HL-60 (cell line): ENCODE measurements at regions not wholly inside any gene's neighbourhood (a gene's known extent, or its start where the extent isn't known, plus 50 kb on each side); places are given as distances from the start of the nearest gene placed in this dataset.

Experiments used
- CTCF ChIP-seq: IDR thresholded peaks from one replicate; pipeline ENCODE4 v1.5.1; 2011; ENCODE audit warnings: low read length, control low read depth, inconsistent platforms; ENCODE audit not compliant: insufficient read depth
- POLR2AphosphoS5 ChIP-seq: IDR thresholded peaks from 2 replicates; pipeline ENCODE4 v1.6.1; 2012; ENCODE audit warnings: low read depth
- SPI1 ChIP-seq: IDR thresholded peaks from 2 replicates; pipeline ENCODE4 v1.6.1; 2012; ENCODE audit warnings: low read depth, mild to moderate bottlenecking, borderline replicate concordance

DNA sequence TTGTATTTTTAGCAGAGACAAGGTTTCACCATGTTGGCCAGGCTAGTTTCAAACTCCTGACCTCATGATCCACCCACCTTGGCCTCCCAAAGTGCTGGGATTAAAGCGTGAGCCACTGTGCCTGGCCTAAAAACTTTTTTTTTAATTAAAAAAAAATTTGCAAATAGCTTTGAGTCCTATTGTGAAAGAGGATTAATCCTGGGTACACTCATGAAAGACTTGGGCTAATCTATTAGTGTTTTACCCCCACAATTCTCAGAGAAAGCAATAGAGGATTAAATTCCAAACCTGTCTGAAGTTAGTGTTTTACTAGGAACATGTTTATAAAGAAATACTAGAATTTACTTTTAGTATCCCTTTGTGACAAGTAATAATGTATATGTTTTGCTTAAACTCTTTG is 76.9 kb upstream of the ITGB1 start:
- no peak for TF ChIP-seq CTCF
- TF ChIP-seq POLR2AphosphoS5: no peak
- TF ChIP-seq SPI1: no peak
